GM19023 (cell line): ENCODE measurements at regions not wholly inside any gene's neighbourhood (a gene's known extent, or its start where the extent isn't known, plus 50 kb on each side); places are given as distances from the start of the nearest gene placed in this dataset.

Experiments
- ATAC-seq: cut with Tn5 transposase; IDR thresholded peaks from one replicate; pipeline ENCODE4 v1.9.1; 2021; ENCODE audit warnings: mild to moderate bottlenecking, moderate library complexity; ENCODE audit not compliant: unreplicated experiment

GRCh38 chr2:18690342-18690741 lies 101.0 kb upstream of the NT5C1B start:
- ATAC-seq = no peak

- ATAC-seq = no peak
Measured at GRCh38 chr2:18684206-18685038, 95.1 kb upstream of the NT5C1B start.

- ATAC-seq = no peak
Measured at GRCh38 chr2:18682681-18683080, 93.3 kb upstream of the NT5C1B start.

GRCh38 chr2:18677280-18677679 lies 87.9 kb upstream of the NT5C1B start:
- no peak for ATAC-seq

GRCh38 chr2:18674309-18674708 lies 84.9 kb upstream of the NT5C1B start:
- no peak for ATAC-seq

- ATAC-seq = no peak
Measured at GRCh38 chr2:18671363-18671762, 82.0 kb upstream of the NT5C1B start.

- ATAC-seq = no peak
Measured at GRCh38 chr2:18668221-18668620, 78.9 kb upstream of the NT5C1B start.

- no peak for ATAC-seq
Measured at GRCh38 chr2:18664421-18664820, 75.1 kb upstream of the NT5C1B start.

GRCh38 chr2:18663861-18664260 lies 74.5 kb upstream of the NT5C1B start:
- ATAC-seq = no peak

- ATAC-seq = no peak
Measured at GRCh38 chr2:18662689-18663088, 73.3 kb upstream of the NT5C1B start.

- no peak for ATAC-seq
Measured at GRCh38 chr2:18659915-18660314, 70.5 kb upstream of the NT5C1B start.

GRCh38 chr2:18656048-18656447 lies 66.7 kb upstream of the NT5C1B start:
- no peak for ATAC-seq

- ATAC-seq = no peak
Measured at GRCh38 chr2:18651842-18652774, 62.7 kb upstream of the NT5C1B start.

GRCh38 chr2:18650221-18650620 lies 60.9 kb upstream of the NT5C1B start:
- ATAC-seq = no peak

- ATAC-seq = no peak
Measured at GRCh38 chr2:18649502-18650135, 60.2 kb upstream of the NT5C1B start.

GRCh38 chr2:18648161-18648560 lies 58.8 kb upstream of the NT5C1B start:
- no peak for ATAC-seq

GRCh38 chr2:18647731-18648130 lies 58.4 kb upstream of the NT5C1B start:
- no peak for ATAC-seq

- no peak for ATAC-seq
Measured at GRCh38 chr2:18645315-18645714, 55.9 kb upstream of the NT5C1B start.

- ATAC-seq = no peak
Measured at GRCh38 chr2:18644115-18644462, 54.7 kb upstream of the NT5C1B start.

GRCh38 chr2:18643326-18644114 lies 54.2 kb upstream of the NT5C1B start:
- ATAC-seq = no peak

GRCh38 chr2:18641823-18642222 lies 52.5 kb upstream of the NT5C1B start:
- ATAC-seq = no peak
